Stimulated activated CD4-positive, alpha-beta T cell treated with anti-CD3 and anti-CD28 coated beads, Interleukin-4, amount 100 ng/mL, for 24 hours (primary cell): ENCODE measurements at regions not wholly inside any gene's neighbourhood (a gene's known extent, or its start where the extent isn't known, plus 50 kb on each side); places are given as distances from the start of the nearest gene placed in this dataset.
"Not testable (repeated sequence)": the region's sequence is repeated elsewhere in the genome, so short reads cannot be mapped to it uniquely, and the experiment has no call there.

Experiments
- DNase-seq: peaks from one replicate; pipeline ENCODE4 v3.0.0-alpha.2; 2020

- DNase-seq = no peak
Measured at GRCh38 chr12:90497923-90498545, 456.9 kb downstream of the CCER1 start.

GRCh38 chr12:90490355-90490754 is 464.6 kb downstream of the CCER1 start:
- DNase-seq = no peak

GRCh38 chr12:90489141-90489540 is 465.8 kb downstream of the CCER1 start:
- DNase-seq = no peak

GRCh38 chr12:90485560-90485959 is 469.4 kb downstream of the CCER1 start:
- no peak for DNase-seq

- no peak for DNase-seq
Measured at GRCh38 chr12:90484094-90484493, 470.9 kb downstream of the CCER1 start.

GRCh38 chr12:90481748-90482147 is 473.2 kb downstream of the CCER1 start:
- no peak for DNase-seq

GRCh38 chr12:90479237-90479636 is 475.7 kb downstream of the CCER1 start:
- DNase-seq = no peak

GRCh38 chr12:90473831-90474230 is 481.1 kb downstream of the CCER1 start:
- DNase-seq = no peak

- no peak for DNase-seq
Measured at GRCh38 chr12:90460681-90461080, 494.3 kb downstream of the CCER1 start.

- DNase-seq = no peak
Measured at GRCh38 chr12:90456248-90456647, 498.7 kb downstream of the CCER1 start.

GRCh38 chr12:90455756-90456155 is 499.2 kb downstream of the CCER1 start:
- no peak for DNase-seq

- no peak for DNase-seq
Measured at GRCh38 chr12:90449611-90450010, 505.4 kb downstream of the CCER1 start.

- DNase-seq = not testable (repeated sequence)
Measured at GRCh38 chr12:90443466-90443865, 511.5 kb downstream of the CCER1 start.

- no peak for DNase-seq
Measured at GRCh38 chr12:90441431-90441830, 513.5 kb downstream of the CCER1 start.

GRCh38 chr12:90428881-90429280 is 526.1 kb downstream of the CCER1 start:
- DNase-seq = no peak

GRCh38 chr12:90428465-90428864 is 526.5 kb downstream of the CCER1 start:
- DNase-seq = no peak

GRCh38 chr12:90423965-90424364 is 531.0 kb downstream of the CCER1 start:
- DNase-seq = no peak

- no peak for DNase-seq
Measured at GRCh38 chr12:90410962-90411361, 544.0 kb downstream of the CCER1 start.

- no peak for DNase-seq
Measured at GRCh38 chr12:90407841-90408240, 547.1 kb downstream of the CCER1 start.

- no peak for DNase-seq
Measured at GRCh38 chr12:90404071-90404470, 550.9 kb downstream of the CCER1 start.

GRCh38 chr12:90401185-90401584 is 553.8 kb downstream of the CCER1 start:
- no peak for DNase-seq

GRCh38 chr12:90399357-90399756 is 555.6 kb downstream of the CCER1 start:
- DNase-seq = no peak

- no peak for DNase-seq
Measured at GRCh38 chr12:90398285-90398836, 556.6 kb downstream of the CCER1 start.

GRCh38 chr12:90396556-90396955 is 558.4 kb downstream of the CCER1 start:
- DNase-seq = no peak

GRCh38 chr12:90393652-90394051 is 561.3 kb downstream of the CCER1 start:
- DNase-seq = no peak
